ENCODE measurements at regions not wholly inside any gene's neighbourhood (a gene's known extent, or its start where the extent isn't known, plus 50 kb on each side); places are given as distances from the start of the nearest gene placed in this dataset.

DNA sequence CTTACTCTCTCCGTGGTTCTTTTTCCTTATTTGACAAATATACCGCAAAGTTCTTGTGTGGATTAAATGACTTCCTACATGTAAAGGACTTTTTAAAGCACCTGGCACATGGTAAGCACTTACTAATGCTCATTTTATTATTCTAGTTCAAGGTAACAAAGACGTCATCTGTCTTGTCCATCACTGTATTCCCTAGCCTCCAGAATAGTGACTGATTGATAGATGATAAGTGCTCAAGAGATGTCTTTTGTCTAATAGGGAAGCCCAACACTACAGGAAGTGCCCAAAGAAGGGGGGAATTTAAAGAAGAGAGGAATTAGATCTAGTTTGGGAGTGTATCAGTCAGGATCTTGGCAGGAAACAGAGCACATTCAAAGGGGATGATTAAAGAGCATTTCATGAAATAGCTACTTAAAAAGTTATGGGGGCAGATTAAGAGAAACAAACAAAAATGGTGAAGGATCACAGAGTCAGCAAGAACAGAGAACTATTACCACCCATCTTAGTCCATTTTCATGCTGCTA lies 151.9 kb downstream of the GXYLT1 start:
- H3K9me1 ChIP-seq (ENCODE audit: insufficient read depth, low read length) = no peaks in the 10 kb centered on the region
- ATAC-seq (ENCODE audit: low read depth) (no peak), DNase-seq (no peak)
- ChIA-PET CTCF (no interaction called here), POLR2A (ENCODE audit: unreplicated experiment) (no interaction called here)
- H3K79me1 ChIP-seq (ENCODE audit: low read depth in 1 of 2, low read length in 2 of 2) = no peaks in the 10 kb centered on the region
- no peak overlapping the region for H3K27ac ChIP-seq (ENCODE audit: insufficient read depth, low read length)
- dilution Hi-C loops (cut with HindIII; ENCODE audit: low sequenced_read_pairs, unreplicated experiment) = no loop called here
- TF ChIP-seq NFE2L2 (IDR thresholded peaks at IDR 0.05; ENCODE audit: low read depth, low read length) = no peak
- TF ChIP-seq RFX5 (IDR thresholded peaks at IDR 0.05; ENCODE audit: low read depth, low read length) = no peak
- TF ChIP-seq, protein P1, sequence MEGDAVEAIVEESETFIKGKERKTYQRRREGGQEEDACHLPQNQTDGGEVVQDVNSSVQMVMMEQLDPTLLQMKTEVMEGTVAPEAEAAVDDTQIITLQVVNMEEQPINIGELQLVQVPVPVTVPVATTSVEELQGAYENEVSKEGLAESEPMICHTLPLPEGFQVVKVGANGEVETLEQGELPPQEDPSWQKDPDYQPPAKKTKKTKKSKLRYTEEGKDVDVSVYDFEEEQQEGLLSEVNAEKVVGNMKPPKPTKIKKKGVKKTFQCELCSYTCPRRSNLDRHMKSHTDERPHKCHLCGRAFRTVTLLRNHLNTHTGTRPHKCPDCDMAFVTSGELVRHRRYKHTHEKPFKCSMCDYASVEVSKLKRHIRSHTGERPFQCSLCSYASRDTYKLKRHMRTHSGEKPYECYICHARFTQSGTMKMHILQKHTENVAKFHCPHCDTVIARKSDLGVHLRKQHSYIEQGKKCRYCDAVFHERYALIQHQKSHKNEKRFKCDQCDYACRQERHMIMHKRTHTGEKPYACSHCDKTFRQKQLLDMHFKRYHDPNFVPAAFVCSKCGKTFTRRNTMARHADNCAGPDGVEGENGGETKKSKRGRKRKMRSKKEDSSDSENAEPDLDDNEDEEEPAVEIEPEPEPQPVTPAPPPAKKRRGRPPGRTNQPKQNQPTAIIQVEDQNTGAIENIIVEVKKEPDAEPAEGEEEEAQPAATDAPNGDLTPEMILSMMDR (conservative IDR thresholded peaks at IDR 0.05; ENCODE audit: low read depth, low read length) = no peak
- no peak for TF ChIP-seq CEBPB (IDR thresholded peaks at IDR 0.05; ENCODE audit: low read depth, low read length)
- no peak for TF ChIP-seq CHD1 (IDR thresholded peaks at IDR 0.05; ENCODE audit: low read depth, low read length)
- no peaks in the 10 kb centered on the region for H3K27me3 ChIP-seq (ENCODE audit: control insufficient read depth, insufficient read depth, low read length)
- H4K5ac ChIP-seq (ENCODE audit: low read depth, low read length) = no peak overlapping the region
- no peak overlapping the region for H3K4me2 ChIP-seq (ENCODE audit: low read depth, low read length)
- H3K9ac ChIP-seq (ENCODE audit: low read depth, low read length) = no peak overlapping the region
- no peaks in the 10 kb centered on the region for H4K20me1 ChIP-seq (ENCODE audit: insufficient read depth, low read length)
- H2AK5ac ChIP-seq (ENCODE audit: low read depth, low read length) = no peak overlapping the region
- H3K56ac ChIP-seq (ENCODE audit: extremely low read depth, insufficient read depth, low read length) = no peak overlapping the region
- no peak overlapping the region for H2BK5ac ChIP-seq (ENCODE audit: low read depth, low read length, poor library complexity, severe bottlenecking)
- no peak overlapping the region for H2AFZ ChIP-seq (replicated peaks; ENCODE audit: low read length, poor library complexity)
- H3K23ac ChIP-seq (ENCODE audit: low read depth, low read length) = no peak overlapping the region
- BruUV-seq (replicated peaks) = no TSS peak
- H3K4me3 ChIP-seq (ENCODE audit: insufficient read depth, low read depth, low read length) = no peak overlapping the region
- WGBS, 2 experiments (ENCODE audit: extremely low coverage in 2 of 2, insufficient read length in 1 of 2) = no CpG with 5 or more reads among the region's 3 CpGs
- no peak overlapping the region for H2AK9ac ChIP-seq (replicated peaks; ENCODE audit: low read depth, low read length, poor library complexity)
- no peaks in the 10 kb centered on the region for H3K4me1 ChIP-seq (ENCODE audit: control insufficient read depth, insufficient read depth, low read length)
- H3K36me3 ChIP-seq (ENCODE audit: control insufficient read depth, insufficient read depth, low read length) = no peaks in the 10 kb centered on the region
- no peak overlapping the region for H2BK15ac ChIP-seq (ENCODE audit: low read depth, low read length)
- H2BK120ac ChIP-seq (ENCODE audit: low read depth, low read length) = no peak overlapping the region
- H4K91ac ChIP-seq (ENCODE audit: insufficient read depth, low read depth, low read length) = no peak overlapping the region
- H2BK20ac ChIP-seq (ENCODE audit: low read depth, low read length) = no peak overlapping the region
- no peak overlapping the region for H4K8ac ChIP-seq (ENCODE audit: low read depth in 2 of 2, low read length in 2 of 2)
- H3K9me3 ChIP-seq (ENCODE audit: control insufficient read depth, insufficient read depth, low read length) = no peaks in the 10 kb centered on the region
- intact Hi-C loops (cut with micrococcal nuclease) = no loop called here
- no peak overlapping the region for H3K14ac ChIP-seq (replicated peaks; ENCODE audit: low read depth, low read length)
- no peak overlapping the region for H3K4ac ChIP-seq (ENCODE audit: low read depth, low read length)
- no peak overlapping the region for H3K18ac ChIP-seq (ENCODE audit: low read depth, low read length)
- in situ Hi-C loops (cut with MboI; ENCODE audit: low sequenced_read_pairs) = no loop called here

Measured in IMR-90 (cell line).